Amniotic stem cell (primary cell): ENCODE measurements at regions not wholly inside any gene's neighbourhood (a gene's known extent, or its start where the extent isn't known, plus 50 kb on each side); places are given as distances from the start of the nearest gene placed in this dataset.

Experiments used
- DNase-seq: peaks from one replicate; lab custom pipeline; 2025; lab: John Stamatoyannopoulos, UW

GRCh38 chr5:124383693-124384092, 362.7 kb downstream of the ZNF608 start:
- DNase-seq, result no peak

GRCh38 chr5:124377386-124377785, 369.1 kb downstream of the ZNF608 start:
- no peak for DNase-seq

GRCh38 chr5:124373883-124374282, 372.6 kb downstream of the ZNF608 start:
- DNase-seq, result no peak

- DNase-seq, result no peak
These were observed 374.0 kb downstream of the ZNF608 start for GRCh38 chr5:124372457-124372856.

- DNase-seq, result no peak
These were observed 375.2 kb downstream of the ZNF608 start for GRCh38 chr5:124371111-124371706.

- no peak for DNase-seq
These were observed 375.8 kb downstream of the ZNF608 start for GRCh38 chr5:124370601-124371000.

- DNase-seq, result no peak
These were observed 381.1 kb downstream of the ZNF608 start for GRCh38 chr5:124365361-124365801.

GRCh38 chr5:124355928-124356327, 390.5 kb downstream of the ZNF608 start:
- DNase-seq, result no peak

GRCh38 chr5:124353016-124353415, 393.4 kb downstream of the ZNF608 start:
- no peak for DNase-seq

- DNase-seq, result no peak
These were observed 394.1 kb downstream of the ZNF608 start for GRCh38 chr5:124352312-124352711.

- DNase-seq, result no peak
These were observed 396.5 kb downstream of the ZNF608 start for GRCh38 chr5:124349931-124350330.

GRCh38 chr5:124343451-124343867, 403.0 kb downstream of the ZNF608 start:
- DNase-seq, result peak; percentile 65

- DNase-seq, result no peak
These were observed 403.5 kb downstream of the ZNF608 start for GRCh38 chr5:124342986-124343385.

GRCh38 chr5:124342584-124342983, 403.9 kb downstream of the ZNF608 start:
- no peak for DNase-seq

- DNase-seq, result no peak
These were observed 404.4 kb downstream of the ZNF608 start for GRCh38 chr5:124342027-124342471.

GRCh38 chr5:124341066-124341858, 405.2 kb downstream of the ZNF608 start:
- DNase-seq, result no peak

- DNase-seq, result no peak
These were observed 408.4 kb downstream of the ZNF608 start for GRCh38 chr5:124337996-124338395.

GRCh38 chr5:124333298-124333979, 413.0 kb downstream of the ZNF608 start:
- no peak for DNase-seq

GRCh38 chr5:124332273-124332672, 414.2 kb downstream of the ZNF608 start:
- no peak for DNase-seq

- no peak for DNase-seq
These were observed 415.7 kb downstream of the ZNF608 start for GRCh38 chr5:124330595-124331220.

GRCh38 chr5:124328201-124328600, 418.2 kb downstream of the ZNF608 start:
- DNase-seq, result no peak

GRCh38 chr5:124318661-124319060, 427.8 kb downstream of the ZNF608 start:
- DNase-seq, result no peak
